ENCODE measurements at regions not wholly inside any gene's neighbourhood (a gene's known extent, or its start where the extent isn't known, plus 50 kb on each side); places are given as distances from the start of the nearest gene placed in this dataset.

DNA sequence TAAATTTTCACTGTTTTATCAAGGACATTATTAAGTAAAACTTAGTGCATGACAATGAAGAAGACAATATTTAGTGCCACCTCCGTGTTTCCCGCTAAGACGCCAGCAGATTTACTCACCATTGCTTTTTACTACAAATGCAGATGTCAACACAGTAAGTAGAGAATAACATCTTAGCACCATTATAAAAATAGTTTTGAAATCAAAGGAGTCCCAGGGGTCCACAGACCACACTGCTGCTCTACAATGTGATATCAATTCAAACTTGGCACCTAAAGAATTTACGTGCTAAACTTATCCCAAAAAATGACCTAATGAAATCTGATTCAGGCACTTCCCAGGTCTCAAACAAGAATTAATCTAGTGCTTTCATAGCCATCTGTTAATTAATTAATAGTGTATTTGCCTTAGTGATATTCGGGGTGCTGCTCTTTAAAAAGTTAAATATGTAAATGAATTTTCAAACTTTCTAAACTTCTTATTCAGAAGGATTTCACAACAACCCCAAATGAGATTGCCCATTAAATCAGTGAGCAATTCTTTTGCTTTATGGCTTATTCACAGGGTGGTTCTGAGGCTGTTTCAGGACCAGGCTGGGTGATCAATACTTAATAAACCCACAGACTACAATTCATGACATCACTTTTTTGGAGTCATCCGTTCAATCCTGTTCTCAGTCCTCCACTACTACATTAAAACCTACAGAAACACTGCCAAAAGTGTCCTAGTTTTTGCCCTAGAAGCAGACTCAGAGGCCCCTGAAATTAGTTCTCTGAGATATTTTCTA is 161.3 kb upstream of the LMNTD1 start:
- 83 to 85% methylated on average over 6 of the region's 6 CpGs for WGBS, 2 donors
- Histone ChIP-seq H3K4me1 (no peaks in the 10 kb centered on the region), H3K9me3 (peaks cover 0 to 11% (median 8%) of the 10 kb centered on the region in 3 donors), H3K27me3 (no peaks in the 10 kb centered on the region), H3K4me3 (no peak overlapping the region), H3K27ac (no peak overlapping the region), H3K36me3 (no peaks in the 10 kb centered on the region)
- DNase-seq, result no peak
- intact Hi-C loops (cut with DNase I), result no loop called here
- TF ChIP-seq POLR2A (IDR thresholded peaks at IDR 0.05) (no peak), CTCF (IDR thresholded peaks at IDR 0.05) (no peak)

GRCh38 chr12:25715102-25715501 is 162.0 kb upstream of the LMNTD1 start:
- Histone ChIP-seq H3K27me3 (no peaks in the 10 kb centered on the region), H3K4me1 (no peaks in the 10 kb centered on the region), H3K4me3 (no peak overlapping the region), H3K9me3 (peaks cover 0 to 11% (median 8%) of the 10 kb centered on the region in 3 donors), H3K36me3 (no peaks in the 10 kb centered on the region), H3K27ac (no peak overlapping the region)
- intact Hi-C loops (cut with DNase I), result no loop called here
- WGBS, 2 donors, result 53 to 74% methylated on average over 3 of the region's 3 CpGs
- no peak for TF ChIP-seq CTCF (IDR thresholded peaks at IDR 0.05)
- TF ChIP-seq POLR2A (IDR thresholded peaks at IDR 0.05), result no peak
- DNase-seq, result no peak

GRCh38 chr12:25716842-25717241 is 163.8 kb upstream of the LMNTD1 start:
- H3K27ac ChIP-seq, result no peak overlapping the region
- TF ChIP-seq CTCF (IDR thresholded peaks at IDR 0.05), result no peak
- TF ChIP-seq POLR2A (IDR thresholded peaks at IDR 0.05), result no peak

DNA sequence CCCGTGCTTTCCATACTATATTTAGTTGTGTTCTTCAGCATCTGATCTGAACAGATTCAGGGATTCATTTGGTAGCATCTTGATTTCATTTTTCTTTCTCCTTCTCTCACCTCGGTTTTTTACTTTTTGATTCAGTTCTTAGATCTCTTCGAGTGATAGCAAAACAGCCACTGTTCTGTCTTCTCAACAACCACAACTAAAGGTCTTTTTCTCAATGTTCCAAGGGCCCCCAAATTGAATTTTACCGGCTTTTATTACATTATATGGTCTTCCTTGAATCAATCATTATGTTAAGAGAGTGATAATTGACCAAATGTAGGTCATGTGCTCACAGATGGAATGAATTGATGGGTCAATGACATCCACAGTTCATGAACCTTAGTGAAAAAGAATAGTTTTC is 164.5 kb upstream of the LMNTD1 start:
- no peak overlapping the region for H3K4me3 ChIP-seq
- WGBS, 2 donors, result 70 to 82% methylated on average over 4 of the region's 4 CpGs

More at GRCh38 chr12:25716842-25717241, 163.8 kb upstream of the LMNTD1 start:
- no peaks in the 10 kb centered on the region for H3K27me3 ChIP-seq
- intact Hi-C loops (cut with DNase I), result no loop called here
- no peak for DNase-seq
- H3K4me3 ChIP-seq, result no peak overlapping the region
- H3K4me1 ChIP-seq, result no peaks in the 10 kb centered on the region
- H3K36me3 ChIP-seq, result no peaks in the 10 kb centered on the region
- H3K9me3 ChIP-seq, result no peaks in the 10 kb centered on the region

More for the DNA sequence above, 164.5 kb upstream of the LMNTD1 start:
- no peaks in the 10 kb centered on the region for H3K36me3 ChIP-seq
- intact Hi-C loops (cut with DNase I), result no loop called here
- H3K27ac ChIP-seq, result no peak overlapping the region
- no peaks in the 10 kb centered on the region for H3K9me3 ChIP-seq
- TF ChIP-seq CTCF (IDR thresholded peaks at IDR 0.05), result no peak
- no peak for TF ChIP-seq POLR2A (IDR thresholded peaks at IDR 0.05)
- DNase-seq, result no peak
- no peaks in the 10 kb centered on the region for H3K27me3 ChIP-seq
- no peaks in the 10 kb centered on the region for H3K4me1 ChIP-seq

All from esophagus squamous epithelium (tissue), 5 donors.